SK-N-MC (cell line): ENCODE measurements at regions not wholly inside any gene's neighbourhood (a gene's known extent, or its start where the extent isn't known, plus 50 kb on each side); places are given as distances from the start of the nearest gene placed in this dataset.
A peak's percentile ranks its signal among the peaks of the same experiment; 100 is the strongest.

Experiments
- DNase-seq: peaks from one replicate; pipeline ENCODE4 v3.0.0-alpha.2; 2011; ENCODE audit warnings: low read depth, low spot score
- H3K27ac ChIP-seq: fragments of 200-600 bp; sonication (generic); 2 replicates; pipeline ENCODE4 v1.5.1; 2016; ENCODE audit warnings: mixed run types
- H3K36me3 ChIP-seq: fragments of 200-600 bp; sonication (generic); 2 replicates; pipeline ENCODE4 v1.6.1; 2017; ENCODE audit warnings: antibody characterized with exemption, low read length, mixed read lengths; ENCODE audit not compliant: insufficient read depth
- H3K4me3 ChIP-seq: fragments of 200-600 bp; sonication (generic); 2 replicates; pipeline ENCODE4 v1.5.1; 2016
- H3K9ac ChIP-seq: fragments of 200-600 bp; sonication (generic); 2 replicates; pipeline ENCODE4 v1.8.0; 2017; ENCODE audit warnings: mixed run types, mixed read lengths; ENCODE audit not compliant: insufficient read length
- H3K9me3 ChIP-seq: fragments of 200-600 bp; sonication (generic); 2 replicates; pipeline ENCODE4 v1.6.1; 2017; ENCODE audit warnings: low read depth, mild to moderate bottlenecking, antibody characterized with exemption, low read length, moderate library complexity, mixed read lengths
- EZH2 ChIP-seq: fragments of 200-600 bp; sonication (generic); IDR thresholded peaks from one replicate; pipeline ENCODE4 v1.6.1; 2017; ENCODE audit warnings: antibody characterized with exemption
- FOXP2 ChIP-seq: optimal IDR thresholded peaks from 2 replicates; pipeline ENCODE3; 2011; ENCODE audit warnings: mild to moderate bottlenecking, moderate library complexity; ENCODE audit not compliant: insufficient read depth; ENCODE audit errors: extremely low read length, control extremely low read depth
- POLR2AphosphoS5 ChIP-seq: IDR thresholded peaks from 2 replicates; pipeline ENCODE4 v1.6.1; 2012; ENCODE audit warnings: mild to moderate bottlenecking, low read depth, low read length, borderline replicate concordance

DNA sequence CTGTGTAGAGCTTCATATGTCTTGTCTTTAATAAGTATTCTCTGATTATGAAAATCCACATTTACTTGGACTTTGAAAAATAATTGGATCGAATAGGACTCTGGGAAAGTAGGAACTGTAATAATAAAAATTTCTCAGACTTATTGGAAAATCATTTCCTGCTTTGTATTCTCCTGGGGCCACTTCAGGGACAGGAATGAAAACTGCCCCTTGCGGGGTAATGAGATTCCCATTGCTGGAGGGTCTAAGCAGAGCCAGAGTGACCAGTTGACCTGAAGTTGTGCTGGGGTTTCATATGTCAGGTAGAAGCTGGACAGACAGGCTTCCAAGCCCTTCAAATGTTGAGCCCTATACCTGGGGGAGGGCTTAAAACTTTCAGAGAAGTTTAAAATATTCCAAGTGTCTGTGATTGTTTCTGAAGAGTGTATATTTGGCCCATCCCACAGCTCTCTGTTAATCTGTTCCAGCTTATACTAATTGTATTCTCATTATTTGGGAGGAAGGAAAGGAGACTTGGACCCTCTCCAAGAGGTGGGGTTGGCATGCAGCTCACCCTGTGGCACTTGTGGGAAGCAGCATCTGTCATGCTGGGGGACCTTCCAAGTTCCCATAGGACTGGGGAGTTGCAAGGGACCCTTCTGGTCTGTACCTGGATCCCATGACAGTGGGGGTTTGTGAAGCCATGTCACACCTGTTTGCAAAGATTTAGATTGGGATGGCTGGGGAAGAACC is 268.7 kb upstream of the ATP5MC3 start:
- TF ChIP-seq EZH2 (no peak), POLR2AphosphoS5 (no peak), FOXP2 (no peak)
- Histone ChIP-seq H3K9ac (no peak overlapping the region), H3K36me3 (no peaks in the 10 kb centered on the region), H3K4me3 (0 out of 2 replicates have a peak overlapping the region, but pooled peaks have one; percentile 1), H3K9me3 (no peaks in the 10 kb centered on the region), H3K27ac (no peak overlapping the region)
- DNase-seq: peak; percentile 47

DNA sequence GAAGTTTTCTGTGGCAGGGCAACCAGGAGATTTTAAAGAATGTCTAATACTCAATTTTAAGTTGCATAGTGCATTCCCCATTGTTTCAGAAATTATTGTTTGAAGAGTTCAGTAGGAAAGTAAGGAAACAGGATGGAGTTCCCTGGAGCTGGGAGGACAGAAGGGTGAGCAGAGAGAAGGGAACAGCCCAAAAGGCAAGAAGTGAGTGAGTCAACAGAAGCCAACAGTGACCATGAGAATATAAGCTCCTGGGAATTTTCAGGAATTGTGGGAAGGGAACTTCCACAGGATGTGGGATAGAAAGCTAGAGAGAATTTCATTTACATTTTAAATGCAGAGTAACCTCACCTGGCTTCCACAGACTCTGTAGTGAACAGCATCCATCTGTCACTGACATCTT is 268.1 kb upstream of the ATP5MC3 start:
- DNase-seq: no peak
- no peak overlapping the region for H3K9ac ChIP-seq
- no peak overlapping the region for H3K27ac ChIP-seq
- no peak overlapping the region for H3K4me3 ChIP-seq
- H3K36me3 ChIP-seq: no peaks in the 10 kb centered on the region
- no peak for TF ChIP-seq EZH2
- no peak for TF ChIP-seq POLR2AphosphoS5
- TF ChIP-seq FOXP2: no peak
- H3K9me3 ChIP-seq: no peaks in the 10 kb centered on the region

DNA sequence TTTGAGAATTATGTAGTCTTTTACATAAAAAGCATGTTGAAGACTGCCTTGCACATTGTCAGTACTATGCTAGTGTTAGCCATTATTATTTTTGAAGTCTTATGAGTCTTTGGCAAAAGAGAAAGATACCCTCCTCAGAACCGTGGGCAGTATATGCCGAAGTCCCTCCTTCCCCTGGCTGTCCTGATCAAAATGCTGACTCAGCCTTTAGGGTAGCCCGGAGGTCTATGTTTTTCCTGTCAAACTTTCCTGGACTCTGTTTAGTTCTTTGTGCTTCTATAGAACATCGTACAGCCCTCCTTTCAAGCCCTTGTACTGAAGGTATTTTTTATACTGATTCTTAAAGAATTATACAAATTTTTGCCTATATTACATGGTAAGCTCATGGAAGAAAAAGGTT is 264.7 kb upstream of the ATP5MC3 start:
- no peak overlapping the region for H3K27ac ChIP-seq

GRCh38 chr2:175445281-175445680 is 263.8 kb upstream of the ATP5MC3 start:
- Histone ChIP-seq H3K9ac (no peak overlapping the region), H3K36me3 (no peaks in the 10 kb centered on the region), H3K9me3 (no peaks in the 10 kb centered on the region), H3K27ac (no peak overlapping the region), H3K4me3 (no peak overlapping the region)
- no peak for TF ChIP-seq EZH2
- TF ChIP-seq FOXP2: no peak
- TF ChIP-seq POLR2AphosphoS5: no peak
- DNase-seq: no peak

More for the DNA sequence above, 264.7 kb upstream of the ATP5MC3 start:
- TF ChIP-seq EZH2: no peak
- TF ChIP-seq POLR2AphosphoS5: no peak
- no peak for TF ChIP-seq FOXP2
- H3K9me3 ChIP-seq: no peaks in the 10 kb centered on the region
- H3K4me3 ChIP-seq: no peak overlapping the region
- no peaks in the 10 kb centered on the region for H3K36me3 ChIP-seq
- DNase-seq: no peak
- no peak overlapping the region for H3K9ac ChIP-seq

GRCh38 chr2:175442441-175442840 is 260.9 kb upstream of the ATP5MC3 start:
- Histone ChIP-seq H3K36me3 (no peaks in the 10 kb centered on the region), H3K9me3 (no peaks in the 10 kb centered on the region), H3K4me3 (no peak overlapping the region), H3K9ac (no peak overlapping the region), H3K27ac (no peak overlapping the region)
- no peak for DNase-seq
- TF ChIP-seq FOXP2 (no peak), POLR2AphosphoS5 (no peak), EZH2 (no peak)

DNA sequence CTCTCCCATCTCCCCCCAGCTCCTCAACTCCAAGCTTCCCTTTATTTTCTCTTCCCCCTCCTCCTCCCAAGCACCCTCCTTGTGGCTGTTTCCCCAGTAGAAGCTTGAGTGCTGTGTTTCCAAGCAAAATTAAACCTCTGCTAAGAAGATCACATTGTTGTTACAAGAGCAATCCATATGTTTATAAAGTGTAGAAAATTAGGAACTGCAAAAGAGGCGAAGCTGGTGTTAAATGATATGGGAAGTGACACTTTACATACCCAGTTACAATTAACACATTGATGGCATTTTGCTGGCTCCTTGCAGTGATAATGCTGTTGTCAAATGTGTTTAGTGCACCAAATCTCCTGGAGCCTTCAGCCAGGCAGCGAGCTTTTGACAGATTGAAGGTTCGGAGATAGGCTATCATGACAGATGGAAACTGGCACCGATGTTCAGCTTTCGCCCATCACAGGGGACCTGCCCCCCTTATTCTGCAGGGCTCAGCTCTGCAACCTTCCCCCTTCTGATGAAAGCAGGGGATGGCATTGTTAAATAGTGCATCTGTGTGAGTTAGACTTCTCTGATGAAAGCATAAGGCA is 259.8 kb upstream of the ATP5MC3 start:
- H3K9ac ChIP-seq: no peak overlapping the region
- no peaks in the 10 kb centered on the region for H3K36me3 ChIP-seq
- H3K27ac ChIP-seq: no peak overlapping the region
- H3K4me3 ChIP-seq: no peak overlapping the region
- no peaks in the 10 kb centered on the region for H3K9me3 ChIP-seq
- no peak for TF ChIP-seq FOXP2
- TF ChIP-seq EZH2: no peak
- no peak for TF ChIP-seq POLR2AphosphoS5
- no peak for DNase-seq

DNA sequence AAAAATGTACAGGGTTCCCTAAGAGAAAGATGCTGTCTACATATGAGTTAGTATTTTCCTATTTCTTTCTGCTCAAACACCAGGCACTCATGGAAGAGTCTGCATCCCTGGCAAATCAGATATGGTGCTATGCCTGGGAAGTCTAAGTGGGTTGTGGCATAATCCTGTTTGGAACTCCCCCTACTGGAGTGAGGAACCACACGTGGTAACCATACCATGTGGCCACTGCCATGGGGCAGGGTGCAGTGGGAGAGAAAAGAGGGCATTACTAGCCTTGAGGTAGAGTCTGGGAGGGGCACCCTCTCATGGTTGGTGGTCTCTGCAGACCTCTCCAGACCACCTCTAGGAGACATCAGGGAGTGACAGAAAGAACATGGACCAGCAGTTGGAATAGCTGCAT is 257.9 kb upstream of the ATP5MC3 start:
- H3K36me3 ChIP-seq: no peaks in the 10 kb centered on the region
- TF ChIP-seq POLR2AphosphoS5: no peak
- H3K9me3 ChIP-seq: no peaks in the 10 kb centered on the region
- H3K4me3 ChIP-seq: no peak overlapping the region
- no peak for DNase-seq
- H3K9ac ChIP-seq: no peak overlapping the region
- H3K27ac ChIP-seq: no peak overlapping the region

GRCh38 chr2:175437167-175437566 is 255.7 kb upstream of the ATP5MC3 start:
- DNase-seq: no peak

More at GRCh38 chr2:175437167-175437566, 255.7 kb upstream of the ATP5MC3 start:
- Histone ChIP-seq H3K27ac (no peak overlapping the region), H3K4me3 (no peak overlapping the region), H3K9me3 (no peaks in the 10 kb centered on the region), H3K9ac (no peak overlapping the region), H3K36me3 (no peaks in the 10 kb centered on the region)
- no peak for TF ChIP-seq EZH2
- TF ChIP-seq FOXP2: no peak
- no peak for TF ChIP-seq POLR2AphosphoS5
